ENCODE measurements at regions not wholly inside any gene's neighbourhood (a gene's known extent, or its start where the extent isn't known, plus 50 kb on each side); places are given as distances from the start of the nearest gene placed in this dataset.

GRCh38 chr3:191889106-191889505 lies 428.1 kb downstream of the PYDC2 start:
- no peak for TF ChIP-seq CTCF (IDR thresholded peaks at IDR 0.05)
- TF ChIP-seq POLR2AphosphoS5 (IDR thresholded peaks at IDR 0.05; ENCODE audit: insufficient read depth in 1 of 2, low read depth in 1 of 2): no peak

All from vagina (tissue), 2 donors.